Astrocyte of the hippocampus (primary cell): ENCODE measurements at regions not wholly inside any gene's neighbourhood (a gene's known extent, or its start where the extent isn't known, plus 50 kb on each side); places are given as distances from the start of the nearest gene placed in this dataset.
"Not testable (repeated sequence)": the region's sequence is repeated elsewhere in the genome, so short reads cannot be mapped to it uniquely, and the experiment has no call there.

Experiments
- DNase-seq: peaks from one replicate; pipeline ENCODE4 v3.0.0; 2011; ENCODE audit warnings: low read depth, low spot score

DNA sequence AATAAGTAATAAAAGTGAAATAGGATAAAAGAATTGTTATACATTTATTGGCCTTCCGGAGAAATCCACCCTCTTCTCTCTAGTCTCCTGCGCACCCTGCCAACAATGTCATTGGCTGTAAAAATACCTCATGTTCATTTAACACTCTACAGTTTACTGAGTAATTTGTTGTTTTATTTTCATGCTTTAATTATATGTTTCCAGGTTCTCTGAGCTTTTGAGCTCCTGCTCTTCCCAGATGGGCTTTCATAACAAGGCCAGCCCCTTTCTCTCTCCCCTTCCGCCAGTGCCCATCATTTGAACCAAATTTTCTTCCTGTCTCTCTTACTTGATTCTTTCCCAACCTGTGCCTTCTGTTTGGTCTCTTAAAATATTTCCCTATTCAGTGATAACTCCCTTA is 144.6 kb upstream of the PRSS1 start:
- no peak for DNase-seq

- peak; percentile 68 for DNase-seq
These were observed 145.3 kb upstream of the PRSS1 start for GRCh38 chr7:142603870-142604448.

GRCh38 chr7:142602756-142603155 is 146.5 kb upstream of the PRSS1 start:
- no peak for DNase-seq

DNA sequence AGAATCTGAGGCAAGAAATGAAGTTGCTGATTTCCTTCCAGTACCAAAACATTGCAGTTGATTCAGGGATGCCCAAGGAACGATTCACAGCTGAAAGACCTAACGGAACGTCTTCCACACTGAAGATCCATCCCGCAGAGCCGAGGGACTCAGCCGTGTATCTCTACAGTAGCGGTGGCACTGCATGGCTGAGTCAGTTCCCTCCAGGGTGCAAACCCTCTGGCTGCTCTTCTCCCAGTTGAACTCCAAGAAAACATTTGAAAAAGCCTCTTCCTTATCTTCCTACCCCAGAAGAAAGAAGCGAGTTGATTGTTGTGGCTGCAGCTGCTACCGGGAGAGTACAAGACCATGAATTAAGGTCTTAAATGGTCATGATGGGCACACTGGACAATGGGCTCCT is 147.1 kb upstream of the PRSS1 start:
- no peak for DNase-seq

DNA sequence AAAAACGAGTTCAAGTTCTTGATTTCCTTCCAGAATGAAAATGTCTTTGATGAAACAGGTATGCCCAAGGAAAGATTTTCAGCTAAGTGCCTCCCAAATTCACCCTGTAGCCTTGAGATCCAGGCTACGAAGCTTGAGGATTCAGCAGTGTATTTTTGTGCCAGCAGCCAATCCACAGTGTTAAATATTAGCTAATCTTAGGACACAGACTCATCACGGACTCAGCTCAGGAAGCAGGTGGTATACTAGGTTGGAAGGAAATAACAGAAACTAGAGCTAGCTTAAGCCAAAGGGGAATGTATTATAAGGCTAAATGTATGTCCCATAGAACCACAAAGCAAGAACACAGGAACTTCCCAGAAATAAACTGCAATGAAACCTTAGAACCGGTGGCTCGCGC is 151.0 kb upstream of the PRSS1 start:
- DNase-seq: no peak

- no peak for DNase-seq
These were observed 151.7 kb upstream of the PRSS1 start for GRCh38 chr7:142597547-142597946.

DNA sequence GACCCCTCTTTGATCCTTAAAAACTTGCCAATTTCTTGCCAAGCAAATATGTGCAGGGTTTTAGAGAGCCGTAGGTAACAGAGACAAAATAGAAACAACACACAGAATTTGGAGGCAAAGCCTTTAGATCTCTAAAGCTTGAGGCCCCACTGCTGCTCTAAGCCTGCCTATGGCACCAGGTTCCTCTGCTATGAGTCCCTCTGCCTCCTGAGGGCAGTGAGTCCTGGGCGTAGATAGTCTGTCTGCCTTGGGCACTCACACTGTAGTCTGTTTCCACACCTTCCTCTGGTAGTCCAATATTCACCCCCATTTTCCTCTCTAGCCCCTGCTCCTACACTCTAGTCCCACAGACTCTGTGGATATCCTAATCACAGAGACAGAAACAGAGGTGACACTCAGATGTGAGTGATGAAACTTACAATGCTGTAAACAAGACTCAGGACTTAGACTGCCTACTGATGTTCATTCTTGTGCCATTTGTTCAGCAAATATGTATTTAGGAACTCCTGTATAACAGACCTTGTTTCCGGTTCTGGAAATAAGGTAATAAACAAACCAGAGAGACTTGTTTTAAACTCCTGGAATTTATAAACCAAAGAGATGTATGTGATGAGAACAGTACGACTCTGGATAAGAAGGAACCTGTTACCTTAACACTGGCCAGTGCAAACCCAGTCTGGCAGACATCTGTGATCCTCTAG is 153.3 kb upstream of the PRSS1 start:
- DNase-seq: no peak

DNA sequence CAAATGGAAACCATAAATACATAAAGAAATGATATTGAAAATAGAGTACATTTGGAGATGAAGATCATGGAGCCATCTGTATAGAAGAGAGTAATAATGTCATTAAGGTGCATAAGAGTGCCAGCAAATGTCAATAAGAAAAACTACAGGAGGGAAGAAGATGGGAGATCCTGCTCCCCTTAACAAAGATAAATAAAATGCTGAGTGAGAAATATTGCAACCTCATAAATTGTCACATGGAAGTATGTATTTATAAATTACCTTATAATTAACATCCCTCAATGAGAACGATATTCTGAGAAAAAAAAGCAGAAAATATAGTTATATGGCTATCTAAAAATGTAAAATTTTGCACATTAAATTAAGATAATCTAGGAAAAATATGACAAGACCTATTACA is 155.2 kb upstream of the PRSS1 start:
- DNase-seq: no peak

DNA sequence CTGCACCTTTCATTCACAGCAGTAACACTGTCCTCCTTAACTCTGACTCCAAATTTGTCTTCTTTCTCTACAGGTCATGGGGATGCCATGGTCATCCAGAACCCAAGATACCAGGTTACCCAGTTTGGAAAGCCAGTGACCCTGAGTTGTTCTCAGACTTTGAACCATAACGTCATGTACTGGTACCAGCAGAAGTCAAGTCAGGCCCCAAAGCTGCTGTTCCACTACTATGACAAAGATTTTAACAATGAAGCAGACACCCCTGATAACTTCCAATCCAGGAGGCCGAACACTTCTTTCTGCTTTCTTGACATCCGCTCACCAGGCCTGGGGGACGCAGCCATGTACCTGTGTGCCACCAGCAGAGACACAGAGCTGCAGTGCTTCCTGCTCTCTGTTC is 156.2 kb upstream of the PRSS1 start:
- no peak for DNase-seq

- DNase-seq: no peak
These were observed 156.6 kb upstream of the PRSS1 start for GRCh38 chr7:142592664-142593063.

DNA sequence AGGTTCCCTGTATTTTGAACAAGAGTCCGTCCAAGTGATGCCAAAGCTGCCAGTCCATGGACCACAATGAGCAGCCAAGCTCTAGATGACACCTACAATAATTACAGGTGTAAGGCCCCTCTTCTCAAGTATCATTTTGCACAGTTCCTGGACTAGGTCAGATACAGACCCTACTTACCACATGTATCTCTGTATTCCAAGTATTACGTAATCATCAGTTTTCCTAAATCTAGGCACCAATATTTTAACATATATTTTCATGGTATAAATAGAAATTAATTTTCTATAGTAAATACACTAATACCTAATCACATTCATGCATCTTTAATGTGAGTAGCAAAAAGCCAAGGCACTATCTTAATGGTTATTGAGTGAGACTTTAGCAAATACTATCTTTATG is 157.0 kb upstream of the PRSS1 start:
- no peak for DNase-seq

DNA sequence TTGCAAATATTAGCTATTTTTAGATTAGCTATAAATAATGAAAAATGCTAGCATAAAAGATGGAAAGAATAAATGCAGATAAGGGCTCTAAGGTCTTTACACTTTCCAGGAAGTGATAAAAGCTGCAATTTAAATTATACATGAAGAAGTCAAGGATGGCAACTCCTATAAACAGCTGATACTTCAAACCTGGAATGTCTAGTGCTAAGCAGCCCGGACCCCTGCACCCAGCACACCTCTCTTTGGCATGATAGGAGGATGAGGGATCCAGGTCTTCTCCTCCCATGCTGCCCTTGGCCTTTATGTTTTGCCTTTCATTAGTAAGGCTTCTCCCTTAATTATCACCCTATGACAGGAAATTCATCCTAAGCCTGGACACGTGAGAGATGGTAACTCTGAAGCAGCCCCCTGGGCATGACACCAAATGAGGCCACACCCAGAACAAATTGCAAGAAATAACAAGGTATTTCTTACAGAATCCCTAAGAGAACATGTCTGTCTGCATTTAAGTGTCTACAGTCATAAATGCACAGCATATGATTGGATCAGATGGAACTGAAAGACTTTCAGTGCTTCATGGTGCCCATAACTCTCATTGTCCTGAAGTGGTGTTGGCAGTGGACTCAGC is 158.3 kb upstream of the PRSS1 start:
- no peak for DNase-seq

GRCh38 chr7:142590077-142590476 is 159.2 kb upstream of the PRSS1 start:
- no peak for DNase-seq

DNA sequence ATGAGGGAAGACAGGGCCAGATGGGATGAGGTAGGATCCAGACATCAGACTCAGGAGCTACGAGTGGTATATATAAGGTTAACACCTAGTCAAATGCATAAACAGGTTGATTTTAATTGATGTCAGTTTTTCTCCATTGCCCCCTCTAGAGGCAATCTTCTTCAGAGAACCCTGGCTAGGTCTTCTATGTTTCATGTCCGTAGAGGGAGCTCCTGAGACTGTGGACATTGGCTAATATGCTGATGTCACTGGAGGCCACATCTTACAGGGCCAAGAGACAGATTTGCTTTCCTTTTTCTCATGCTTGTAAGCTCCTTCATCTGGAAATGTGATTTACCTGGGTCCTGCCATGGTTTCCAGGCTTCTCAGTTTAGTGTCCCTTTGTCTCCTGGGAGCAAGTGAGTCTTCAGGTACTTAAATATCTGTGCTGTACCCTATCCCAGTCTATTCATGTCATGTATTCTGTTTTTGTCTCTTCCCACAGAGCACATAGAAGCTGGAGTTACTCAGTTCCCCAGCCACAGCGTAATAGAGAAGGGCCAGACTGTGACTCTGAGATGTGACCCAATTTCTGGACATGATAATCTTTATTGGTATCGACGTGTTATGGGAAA is 161.6 kb upstream of the PRSS1 start:
- DNase-seq: peak; percentile 48

DNA sequence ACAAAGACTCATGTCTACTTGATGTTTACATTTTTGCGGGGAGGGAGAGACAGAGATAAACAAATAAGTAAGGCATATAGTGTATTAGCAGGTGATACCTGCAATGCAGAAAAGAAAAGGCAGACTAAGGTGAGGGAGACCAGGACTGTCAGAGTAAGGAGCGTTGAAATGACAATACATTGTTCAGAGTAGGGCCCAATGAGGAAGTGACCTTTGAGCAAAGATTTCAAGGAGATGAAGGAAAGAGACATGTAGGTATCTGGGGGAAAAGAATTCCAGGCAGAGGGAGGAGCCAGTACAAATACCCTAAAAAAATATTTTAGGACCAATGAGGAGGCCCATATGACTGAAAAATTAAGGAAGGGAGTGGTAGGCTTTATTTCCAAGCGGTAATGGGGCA is 162.7 kb upstream of the PRSS1 start:
- DNase-seq: no peak

GRCh38 chr7:142585425-142585824 is 163.8 kb upstream of the PRSS1 start:
- DNase-seq: no peak

GRCh38 chr7:142584765-142585164 is 164.5 kb upstream of the PRSS1 start:
- no peak for DNase-seq

DNA sequence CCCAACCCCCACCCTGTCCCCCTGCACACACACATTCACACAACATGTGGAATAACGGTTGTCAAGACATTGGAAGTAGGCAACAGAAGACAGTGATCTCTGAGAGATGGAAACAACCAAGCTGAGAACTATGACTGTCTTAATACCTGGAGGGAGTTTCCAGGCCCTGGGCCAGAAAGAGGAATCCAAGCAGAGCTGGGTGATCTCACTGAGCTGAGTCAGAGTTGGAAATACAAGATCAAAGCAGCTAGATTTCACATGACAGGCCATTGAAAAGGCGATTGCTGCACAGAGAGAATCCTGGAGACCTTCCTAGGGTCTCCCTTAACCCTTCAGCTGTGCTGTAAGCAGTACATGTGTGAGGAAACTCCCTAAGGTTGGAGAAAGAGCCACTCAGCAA is 165.8 kb upstream of the PRSS1 start:
- DNase-seq: peak; percentile 78

GRCh38 chr7:142582351-142582750 is 166.9 kb upstream of the PRSS1 start:
- no peak for DNase-seq

- no peak for DNase-seq
These were observed 167.9 kb upstream of the PRSS1 start for GRCh38 chr7:142581341-142581740.

DNA sequence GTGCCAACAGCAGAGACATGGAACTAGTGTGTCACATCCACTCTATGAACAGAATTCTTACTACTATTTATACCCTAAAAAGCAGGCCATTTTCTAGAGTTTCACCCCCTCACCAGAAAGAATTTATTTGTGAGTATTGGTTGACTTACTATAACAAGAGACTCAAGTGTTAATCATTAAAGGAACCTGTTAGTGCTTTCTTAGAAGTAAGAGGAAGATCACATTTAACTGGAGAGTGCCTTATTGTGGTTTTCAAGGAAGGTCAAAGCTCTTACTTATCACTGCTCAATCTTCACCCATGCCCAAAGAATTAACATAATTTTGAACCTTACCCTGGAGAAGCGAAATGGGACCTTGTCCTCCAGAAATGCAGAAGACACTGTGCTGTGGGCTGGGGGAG is 169.3 kb upstream of the PRSS1 start:
- DNase-seq: no peak

DNA sequence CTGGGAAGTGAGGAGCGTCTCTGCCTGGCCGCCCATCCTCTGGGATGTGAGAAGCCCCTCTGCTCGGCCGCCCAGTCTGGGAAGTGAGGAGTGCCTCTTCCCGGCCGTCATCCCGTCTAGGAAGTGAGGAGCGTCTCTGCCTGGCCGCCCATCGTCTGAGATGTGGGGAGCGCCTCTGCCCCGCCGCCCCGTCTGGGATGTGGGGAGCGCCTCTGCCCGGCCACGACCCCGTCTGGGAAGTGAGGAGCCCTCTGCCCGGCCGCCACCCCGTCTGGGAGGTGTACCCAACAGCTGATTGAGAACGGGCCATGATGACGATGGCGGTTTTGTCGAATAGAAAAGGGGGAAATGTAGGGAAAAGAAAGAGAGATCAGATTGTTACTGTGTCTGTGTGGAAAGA is 173.9 kb upstream of the PRSS1 start:
- DNase-seq: not testable (repeated sequence)

- DNase-seq: no peak
These were observed 177.7 kb upstream of the PRSS1 start for GRCh38 chr7:142571581-142571980.
